VCaP (cell line): ENCODE measurements at regions not wholly inside any gene's neighbourhood (a gene's known extent, or its start where the extent isn't known, plus 50 kb on each side); places are given as distances from the start of the nearest gene placed in this dataset.

Experiments
- H3K27ac ChIP-seq: fragments of 450-650 bp; 2 replicates; pipeline ENCODE4 v1.5.1; 2017
- TF ChIP-seq, protein P1 (sequence below): fragments of 450-650 bp; conservative IDR thresholded peaks from 2 replicates; pipeline ENCODE4 v1.5.1; 2017; ENCODE audit warnings: mild to moderate bottlenecking, moderate library complexity

DNA sequence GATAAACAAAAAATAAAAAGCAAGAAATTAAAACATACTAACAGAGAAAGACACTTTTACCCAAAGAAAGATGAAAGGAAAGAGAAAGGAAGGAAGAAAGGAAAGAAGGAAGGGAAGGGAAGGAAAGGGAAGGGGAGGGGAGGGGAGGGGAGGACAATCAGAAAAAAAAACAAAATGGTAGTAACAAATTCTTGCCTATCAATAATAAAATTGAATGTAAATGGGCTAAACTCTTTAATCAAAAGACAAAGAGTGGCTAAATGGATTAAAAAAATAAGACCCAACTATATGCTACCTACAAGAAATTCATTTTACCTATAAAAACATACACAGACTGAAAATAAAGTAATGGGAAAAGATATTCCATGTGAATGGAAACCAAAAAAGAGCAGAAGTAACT, 372.9 kb upstream of the NFIA start:
- TF ChIP-seq, protein P1, sequence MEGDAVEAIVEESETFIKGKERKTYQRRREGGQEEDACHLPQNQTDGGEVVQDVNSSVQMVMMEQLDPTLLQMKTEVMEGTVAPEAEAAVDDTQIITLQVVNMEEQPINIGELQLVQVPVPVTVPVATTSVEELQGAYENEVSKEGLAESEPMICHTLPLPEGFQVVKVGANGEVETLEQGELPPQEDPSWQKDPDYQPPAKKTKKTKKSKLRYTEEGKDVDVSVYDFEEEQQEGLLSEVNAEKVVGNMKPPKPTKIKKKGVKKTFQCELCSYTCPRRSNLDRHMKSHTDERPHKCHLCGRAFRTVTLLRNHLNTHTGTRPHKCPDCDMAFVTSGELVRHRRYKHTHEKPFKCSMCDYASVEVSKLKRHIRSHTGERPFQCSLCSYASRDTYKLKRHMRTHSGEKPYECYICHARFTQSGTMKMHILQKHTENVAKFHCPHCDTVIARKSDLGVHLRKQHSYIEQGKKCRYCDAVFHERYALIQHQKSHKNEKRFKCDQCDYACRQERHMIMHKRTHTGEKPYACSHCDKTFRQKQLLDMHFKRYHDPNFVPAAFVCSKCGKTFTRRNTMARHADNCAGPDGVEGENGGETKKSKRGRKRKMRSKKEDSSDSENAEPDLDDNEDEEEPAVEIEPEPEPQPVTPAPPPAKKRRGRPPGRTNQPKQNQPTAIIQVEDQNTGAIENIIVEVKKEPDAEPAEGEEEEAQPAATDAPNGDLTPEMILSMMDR = no peak
- H3K27ac ChIP-seq = no peak overlapping the region

DNA sequence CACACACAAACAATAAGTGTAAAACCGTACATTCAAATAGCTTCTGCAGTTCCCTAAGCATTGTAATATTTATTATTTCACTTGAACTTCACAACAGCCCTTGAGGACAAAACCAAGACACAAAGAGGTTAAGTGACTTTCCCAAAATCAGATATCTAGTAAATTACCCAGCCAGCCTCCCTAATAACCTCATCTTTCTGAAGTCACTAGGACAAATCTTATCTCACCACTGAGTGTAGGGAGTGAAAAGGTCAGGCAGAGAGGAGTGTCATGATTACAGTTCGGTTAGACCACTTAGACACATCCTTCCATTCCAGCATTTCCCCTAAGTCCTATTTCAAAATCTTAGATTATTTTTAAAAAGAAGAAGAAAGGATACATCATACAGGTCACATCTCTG, 377.3 kb upstream of the NFIA start:
- TF ChIP-seq, protein P1 = no peak
- H3K27ac ChIP-seq = no peak overlapping the region

DNA sequence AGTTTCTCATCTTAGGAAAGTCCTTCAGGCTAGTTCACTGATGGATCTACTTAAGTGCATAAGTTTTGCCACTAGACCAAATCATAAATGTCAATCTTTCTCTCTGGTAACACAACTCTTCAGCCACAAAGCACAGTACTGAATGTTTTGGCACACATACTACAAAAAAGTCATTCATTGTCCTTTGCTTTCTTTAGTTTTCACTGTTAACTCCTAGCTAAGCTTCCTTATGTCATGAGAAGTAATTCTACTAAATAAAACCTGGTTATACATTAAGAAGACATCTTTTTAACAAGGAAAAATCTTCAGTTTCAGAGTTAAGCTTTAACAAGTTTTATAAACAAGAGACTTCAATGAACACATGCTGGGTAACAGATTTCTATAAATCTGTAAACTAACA, 379.2 kb upstream of the NFIA start:
- H3K27ac ChIP-seq = no peak overlapping the region
- TF ChIP-seq, protein P1 = no peak

DNA sequence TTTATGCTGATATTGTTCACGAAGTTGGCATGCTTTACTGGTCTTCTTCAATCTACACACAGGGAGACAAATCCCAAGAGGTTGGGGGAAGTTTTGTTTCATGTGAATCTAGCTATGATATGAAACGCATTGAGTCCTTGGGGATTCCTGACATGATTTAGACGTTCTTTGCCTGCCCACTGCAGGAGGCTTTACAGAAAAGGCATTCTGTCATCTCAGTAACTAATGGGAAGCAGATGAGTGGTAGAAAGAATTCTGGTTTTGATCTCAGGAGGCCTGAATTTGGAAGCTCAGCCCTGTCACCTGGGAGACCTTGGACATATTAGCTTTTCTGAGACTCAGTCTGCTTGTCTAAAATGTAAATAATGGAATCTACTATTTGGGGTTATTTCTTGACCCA, 383.0 kb upstream of the NFIA start:
- H3K27ac ChIP-seq = no peak overlapping the region
- TF ChIP-seq, protein P1 = no peak

DNA sequence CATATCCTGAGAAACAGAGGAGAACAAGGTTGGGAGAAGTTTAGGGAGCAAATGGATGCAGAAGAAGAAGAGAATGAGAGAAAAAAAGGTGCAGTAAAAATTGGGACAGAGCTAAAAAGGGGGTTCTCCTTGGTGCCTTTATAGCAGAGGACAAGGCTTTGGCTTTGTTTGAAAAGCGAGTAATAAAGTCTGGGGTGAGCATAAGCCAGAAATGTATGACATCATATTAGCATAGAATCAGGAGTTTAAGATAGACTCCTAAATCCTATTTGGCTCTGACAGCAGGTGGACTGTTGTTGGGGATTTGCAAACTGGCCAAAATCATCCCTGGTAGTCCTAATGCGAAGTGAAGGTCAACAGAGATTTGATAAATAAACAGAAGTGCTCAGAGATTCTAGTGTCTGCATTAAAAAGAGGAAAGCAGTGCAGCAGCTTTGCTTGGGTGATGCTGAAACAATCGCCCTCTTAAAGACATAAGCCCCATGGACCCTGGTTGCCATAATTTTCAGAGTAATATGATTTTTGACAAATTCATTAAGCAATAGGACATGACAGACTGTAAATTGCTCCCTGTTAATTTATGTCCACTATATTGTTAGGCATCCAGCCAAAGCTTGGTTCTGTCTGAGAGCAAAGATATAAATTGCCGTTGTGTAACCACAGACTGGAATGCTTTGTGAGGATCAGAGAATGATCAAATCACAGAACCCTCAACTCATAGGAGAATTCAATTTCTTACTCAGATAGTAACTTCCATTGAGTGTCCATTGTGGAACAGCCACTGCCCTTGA, 385.0 kb upstream of the NFIA start:
- H3K27ac ChIP-seq = no peak overlapping the region
- TF ChIP-seq, protein P1 = no peak

DNA sequence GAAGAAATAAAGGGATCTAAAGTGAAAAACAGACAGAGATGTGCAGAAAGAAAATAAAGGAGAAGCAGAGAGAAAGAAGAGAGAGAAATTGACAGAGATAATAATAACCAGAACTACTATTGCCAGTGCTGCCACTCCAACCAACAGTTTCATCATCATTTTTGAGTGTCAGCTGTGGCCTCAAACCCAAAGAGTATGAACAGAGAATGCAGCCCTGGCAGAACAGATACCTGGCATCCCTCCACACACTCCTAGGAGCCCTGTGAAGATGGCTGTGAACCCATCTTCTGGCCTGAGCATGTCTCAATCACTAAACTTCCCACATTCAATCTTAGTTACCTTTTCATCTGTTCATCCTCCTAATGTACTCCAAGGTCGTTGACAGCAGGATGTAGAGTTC, 385.8 kb upstream of the NFIA start:
- TF ChIP-seq, protein P1 = no peak
- H3K27ac ChIP-seq = no peak overlapping the region

DNA sequence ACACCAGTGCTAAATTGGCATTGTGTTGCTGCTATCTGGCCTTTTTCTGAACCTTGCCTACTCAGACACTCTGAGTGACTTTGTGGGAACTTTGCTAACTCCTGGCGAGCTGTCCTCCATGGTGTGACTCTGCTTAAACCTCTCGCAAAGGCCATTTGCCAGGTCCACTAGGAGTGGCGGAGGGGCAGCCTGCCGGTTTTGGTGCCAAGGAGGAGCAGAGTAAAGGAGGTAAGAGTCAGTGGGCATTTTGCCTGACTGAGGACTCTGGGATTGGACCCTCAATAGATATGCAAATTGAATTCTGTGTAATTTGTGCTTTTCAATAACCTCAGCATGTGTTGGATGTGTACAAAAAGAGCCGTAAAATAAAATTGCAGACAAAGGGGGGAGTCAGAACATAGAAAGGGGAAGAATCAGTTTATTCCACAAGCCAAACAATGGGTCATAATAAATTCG, 386.6 kb upstream of the NFIA start:
- TF ChIP-seq, protein P1 = no peak
- no peak overlapping the region for H3K27ac ChIP-seq
